B cell (primary cell): ENCODE measurements at regions not wholly inside any gene's neighbourhood (a gene's known extent, or its start where the extent isn't known, plus 50 kb on each side); places are given as distances from the start of the nearest gene placed in this dataset.

Source experiments
- CTCF ChIP-seq: fragments of 200-600 bp; IDR thresholded peaks from one replicate; pipeline ENCODE4 v1.8.0; 2022; ENCODE audit warnings: antibody characterized with exemption, mild to moderate bottlenecking
- EZH2 ChIP-seq: IDR thresholded peaks from 2 replicates; pipeline ENCODE4 v1.6.1; 2012; ENCODE audit warnings: borderline replicate concordance, low read depth, mild to moderate bottlenecking, moderate library complexity, low read length; ENCODE audit not compliant: insufficient read depth, poor library complexity, severe bottlenecking

- TF ChIP-seq CTCF, result no peak
- TF ChIP-seq EZH2, result no peak
These were observed 97.0 kb downstream of the DISP1 start for GRCh38 chr1:222911866-222912265.
